Kasumi-1 (cell line): ENCODE measurements at regions not wholly inside any gene's neighbourhood (a gene's known extent, or its start where the extent isn't known, plus 50 kb on each side); places are given as distances from the start of the nearest gene placed in this dataset.

Experiments
- DNase-seq, 2 experiments: peaks; one replicate each; lab custom pipeline; 2025; lab: John Stamatoyannopoulos, UW

DNA sequence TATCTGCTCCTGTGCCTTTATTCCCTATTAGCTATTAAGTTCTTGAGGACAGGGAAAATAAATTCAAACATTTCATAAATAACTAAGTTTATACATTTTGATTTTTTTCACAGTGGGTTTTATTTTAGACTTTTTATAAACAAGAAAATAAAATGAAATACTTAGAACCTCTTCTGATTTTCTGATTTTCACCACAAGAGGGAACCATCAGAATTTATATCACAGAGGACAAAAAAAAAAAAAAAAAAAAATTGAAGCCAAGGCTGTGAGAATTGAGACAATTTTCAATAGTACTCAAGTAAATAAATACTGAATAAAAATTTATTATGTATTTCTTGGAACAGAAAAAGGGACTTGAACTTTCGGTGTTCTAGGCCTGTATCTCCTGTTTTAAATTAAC is 288.1 kb downstream of the SH3BGRL start:
- DNase-seq = peak; percentile 1 to 14

DNA sequence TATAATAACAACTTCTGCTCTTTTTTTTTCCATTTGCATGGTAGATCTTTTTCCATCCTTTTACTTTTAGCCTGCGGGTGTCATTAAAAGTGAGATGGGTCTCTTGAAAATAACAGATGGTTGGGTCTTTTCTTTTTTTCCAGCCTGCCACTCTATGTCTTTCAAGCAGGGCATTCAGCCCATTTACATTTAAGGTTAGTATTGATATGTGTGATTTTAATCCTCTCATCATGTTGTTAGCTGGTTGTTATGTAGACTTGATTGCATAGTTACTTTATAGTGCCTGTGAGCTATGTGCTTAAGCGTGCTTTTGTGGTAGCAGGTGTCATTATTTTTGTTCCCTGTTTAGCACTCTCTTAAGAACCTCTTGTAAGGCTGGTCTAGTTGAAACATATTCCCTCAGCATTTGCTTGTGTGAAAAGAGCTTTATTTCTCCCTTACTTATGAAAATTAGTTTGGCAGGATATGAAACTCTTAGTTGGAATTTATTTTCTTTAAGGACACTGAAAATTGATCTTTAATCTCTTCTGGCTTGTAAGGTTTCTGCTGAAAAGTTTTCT is 326.1 kb downstream of the SH3BGRL start:
- DNase-seq = no peak

DNA sequence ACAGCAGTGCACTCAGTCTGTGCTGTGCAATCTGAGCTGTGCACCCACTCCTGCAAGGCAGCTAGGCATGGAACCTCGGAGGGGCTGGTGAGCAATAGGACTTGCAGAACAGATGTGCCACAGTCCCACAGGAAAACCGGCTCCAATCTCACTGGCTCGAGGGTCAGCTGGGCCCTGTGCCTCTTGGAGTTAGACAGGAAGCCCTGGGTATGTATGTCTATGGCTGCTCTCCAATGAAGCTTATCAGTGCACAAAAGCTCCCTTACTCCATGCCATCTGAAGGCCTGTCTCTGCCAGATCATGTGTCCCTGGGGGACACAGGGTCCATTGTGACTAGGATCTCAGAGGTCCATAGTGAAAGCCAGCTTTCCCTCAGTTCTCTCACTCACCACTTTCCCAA is 335.8 kb downstream of the SH3BGRL start:
- DNase-seq = no peak

DNA sequence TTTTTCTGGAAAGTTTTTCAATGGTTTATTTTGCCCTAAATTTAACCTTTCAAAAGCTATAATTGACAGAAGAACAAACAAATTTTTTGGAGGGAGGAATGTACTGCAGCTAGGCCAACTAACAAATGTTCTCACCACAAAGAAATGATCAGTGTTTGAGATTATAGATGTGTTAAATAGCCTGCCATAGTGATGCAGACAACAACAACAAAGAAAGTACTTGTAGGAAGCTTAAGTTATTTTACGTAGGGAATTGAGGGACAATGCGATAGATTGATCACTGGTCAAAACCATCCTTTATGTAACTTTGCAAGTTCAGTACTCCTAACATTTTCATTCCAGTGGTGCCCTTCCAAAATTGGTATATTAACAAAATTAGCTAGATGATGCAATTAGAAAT is 340.4 kb downstream of the SH3BGRL start:
- DNase-seq = no peak

DNA sequence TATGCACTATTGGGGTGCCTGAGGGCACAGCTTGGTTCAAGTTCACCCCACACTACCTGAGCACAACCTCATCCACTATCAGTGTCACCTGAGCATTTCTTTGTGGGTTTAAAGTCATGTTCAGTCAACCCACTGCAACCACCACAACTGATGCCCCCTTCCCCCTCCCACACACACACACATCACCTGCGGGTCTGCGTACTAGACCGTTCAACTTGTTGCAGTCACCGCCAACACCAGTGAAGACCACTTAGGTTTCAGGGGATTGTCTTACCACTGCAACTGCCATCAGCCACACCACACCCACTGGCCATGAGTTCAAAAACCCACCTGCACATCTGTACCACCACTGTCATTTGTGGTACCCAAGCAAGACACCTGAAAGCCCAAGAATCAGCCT is 355.0 kb downstream of the SH3BGRL start:
- DNase-seq = no peak

DNA sequence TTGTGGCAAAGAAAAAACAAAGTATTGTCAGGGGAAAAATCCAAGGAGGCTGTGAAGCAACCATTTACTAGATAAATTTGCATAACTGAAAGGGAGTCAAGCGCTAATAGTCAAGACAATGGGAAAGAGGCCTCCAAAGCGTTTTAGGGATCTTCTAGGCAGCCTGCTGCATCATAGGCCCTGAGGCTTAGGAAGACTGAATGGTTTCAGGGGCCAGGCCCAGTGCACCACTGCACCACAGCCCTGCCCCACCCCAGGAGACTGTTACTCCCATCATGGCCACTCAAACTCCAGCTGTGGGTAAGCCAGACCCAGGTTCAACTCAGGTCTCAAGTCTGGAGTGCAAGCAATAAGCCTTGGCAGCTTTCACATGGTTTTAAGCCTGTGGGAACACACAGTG is 362.9 kb downstream of the SH3BGRL start:
- no peak for DNase-seq

DNA sequence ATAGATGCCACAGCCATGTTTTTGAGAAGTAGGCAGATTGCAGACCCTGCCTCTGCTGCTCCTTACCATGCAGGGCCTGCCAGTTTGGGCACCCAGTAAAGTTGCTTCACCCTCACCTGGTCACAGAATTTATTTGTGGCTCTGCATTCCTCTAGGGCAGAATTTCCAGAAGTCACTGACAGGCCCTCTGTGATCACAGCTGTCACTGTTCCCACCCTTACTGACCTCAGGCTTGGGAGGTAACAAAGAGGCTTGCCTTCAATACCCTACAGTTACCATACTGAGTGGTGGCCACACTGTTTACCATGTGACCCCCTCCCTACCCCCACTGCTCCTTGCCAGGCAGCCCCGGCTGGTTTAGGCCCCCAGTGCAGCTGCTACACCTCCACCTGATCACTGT is 375.1 kb downstream of the SH3BGRL start:
- no peak for DNase-seq

DNA sequence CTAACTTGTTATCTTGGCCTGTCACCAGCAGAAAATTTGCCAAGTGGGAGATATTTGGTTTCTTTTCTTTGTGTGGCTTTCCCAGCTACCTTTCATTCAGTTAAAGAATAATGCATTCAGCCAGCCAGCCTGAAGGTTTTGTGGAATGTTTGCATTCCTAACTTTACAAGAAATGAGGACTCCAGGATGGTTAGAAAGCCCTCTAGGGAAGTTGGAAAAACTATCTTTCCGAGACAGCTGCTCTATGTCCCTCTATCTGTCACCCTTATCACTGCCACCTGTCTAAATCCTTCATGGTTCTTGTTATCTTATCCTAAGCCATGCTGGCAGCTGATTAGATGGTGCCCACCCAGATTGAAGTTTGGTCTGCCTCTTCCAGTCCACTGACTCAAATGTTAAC is 384.2 kb downstream of the SH3BGRL start:
- DNase-seq = no peak

DNA sequence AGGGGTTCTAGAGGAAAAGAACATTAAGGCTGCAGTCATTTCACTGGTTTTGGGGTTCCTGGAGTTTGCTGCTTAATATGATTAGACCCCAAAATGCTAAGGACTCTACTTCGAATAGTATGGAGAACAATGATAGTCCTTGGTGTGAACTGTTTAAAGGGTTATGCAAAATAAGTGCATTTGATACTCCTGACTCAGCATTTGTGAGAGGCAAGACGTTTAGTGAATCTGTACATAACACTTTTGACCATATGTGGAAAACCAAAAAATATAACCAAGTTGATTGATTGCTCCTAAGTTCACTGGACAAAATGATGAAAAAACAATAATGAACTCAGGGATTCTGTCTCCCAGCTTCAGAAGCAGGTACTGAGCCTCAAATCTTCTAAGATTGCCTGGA is 414.1 kb downstream of the SH3BGRL start:
- DNase-seq = no peak

DNA sequence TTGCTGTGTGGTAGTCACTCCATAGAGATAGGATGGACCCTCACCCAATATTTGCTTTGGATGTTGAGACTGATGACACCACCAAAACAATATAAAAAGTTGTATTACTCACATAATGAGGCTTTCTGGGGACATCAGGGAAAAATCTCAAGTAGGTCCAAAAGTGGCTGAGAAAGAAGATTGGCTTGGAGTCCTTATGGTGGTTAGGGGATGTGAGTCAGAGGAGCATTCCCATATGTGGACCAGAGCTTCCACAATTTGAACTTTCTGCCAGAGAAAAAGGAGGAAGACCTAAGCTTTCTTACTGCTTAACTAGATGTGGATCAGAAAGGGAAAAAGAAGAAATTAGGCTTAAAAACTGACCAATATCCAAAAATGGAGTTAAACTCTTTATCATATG is 460.5 kb downstream of the SH3BGRL start:
- DNase-seq = no peak

DNA sequence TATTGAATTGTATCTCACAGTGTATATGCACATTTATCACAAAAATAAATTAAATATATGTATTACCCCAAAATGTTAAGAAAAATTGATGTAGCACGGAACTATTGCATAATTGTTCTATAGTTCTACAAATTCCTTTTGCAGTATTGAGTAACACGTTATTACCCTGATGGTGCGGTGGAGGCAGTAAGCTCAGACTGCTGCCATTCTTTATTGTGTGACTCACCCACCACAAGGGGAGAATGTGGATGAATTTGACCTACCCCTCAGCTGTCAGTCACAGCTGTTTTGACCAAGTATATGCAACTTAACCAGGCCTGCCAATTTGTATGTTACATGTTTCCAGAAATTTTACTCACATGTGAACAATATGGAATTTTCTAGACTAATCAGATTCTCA is 506.6 kb downstream of the SH3BGRL start:
- DNase-seq = peak; percentile 1 to 5

DNA sequence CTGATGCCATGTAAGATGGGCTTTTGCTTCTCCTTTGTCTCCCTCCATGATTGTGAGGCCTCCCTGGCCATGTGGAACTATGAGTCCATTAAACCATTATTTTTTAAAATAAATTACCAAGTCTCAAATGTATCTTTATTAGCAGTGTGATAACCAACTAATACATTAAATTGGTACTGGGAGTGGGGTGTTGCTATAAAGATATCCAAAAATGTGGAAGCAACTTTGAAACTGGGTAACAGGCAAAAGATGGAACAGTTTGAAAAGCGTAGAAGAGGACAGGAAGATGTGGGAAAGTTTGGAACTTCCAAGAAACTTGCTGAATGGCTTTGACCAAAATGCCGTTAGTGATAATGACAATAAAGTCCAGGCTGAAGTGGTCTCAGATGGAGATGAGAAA is 526.7 kb downstream of the SH3BGRL start:
- no peak for DNase-seq

DNA sequence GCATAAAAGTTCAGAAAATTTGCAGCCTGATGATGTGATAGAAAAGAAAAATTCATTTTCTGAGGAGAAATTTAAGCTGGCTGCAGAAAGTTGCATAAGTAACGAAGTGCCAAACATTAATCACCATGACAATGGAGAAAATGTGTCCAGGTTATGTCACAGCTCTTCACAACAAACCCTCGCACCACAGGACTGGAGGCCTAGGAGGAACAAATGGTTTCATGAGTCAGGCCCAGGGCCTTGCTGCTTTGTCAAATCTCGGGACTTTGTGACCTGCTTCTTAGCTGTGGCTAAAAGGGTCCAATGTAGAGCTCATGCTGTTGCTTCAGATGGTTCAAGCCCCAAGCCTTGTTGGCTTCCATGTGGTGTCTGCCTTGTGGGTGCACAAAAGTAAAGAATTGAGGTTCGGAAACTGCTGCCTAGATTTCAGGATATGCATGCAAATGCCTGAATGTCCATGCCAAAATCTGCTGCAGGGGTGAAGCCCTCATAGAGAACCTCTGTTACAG is 527.4 kb downstream of the SH3BGRL start:
- DNase-seq = no peak

DNA sequence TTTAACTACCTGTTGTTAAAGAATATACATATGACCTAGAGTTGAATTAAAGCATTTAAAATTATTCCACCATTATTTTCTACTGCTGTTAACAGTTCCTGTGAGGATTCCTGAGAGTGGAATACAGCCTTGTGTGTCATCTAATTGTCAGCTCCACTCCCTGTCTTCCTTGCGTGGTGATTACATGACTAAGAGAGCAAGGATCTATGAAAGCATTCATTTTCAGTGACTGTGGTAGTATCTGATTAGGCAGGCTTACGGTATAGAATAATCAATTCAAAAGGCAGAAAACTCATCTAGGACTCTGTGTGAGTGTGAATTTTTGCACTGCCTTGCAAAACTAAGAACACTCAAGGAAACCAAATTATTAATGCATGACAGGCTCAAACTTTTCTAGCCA is 577.8 kb downstream of the SH3BGRL start:
- no peak for DNase-seq

DNA sequence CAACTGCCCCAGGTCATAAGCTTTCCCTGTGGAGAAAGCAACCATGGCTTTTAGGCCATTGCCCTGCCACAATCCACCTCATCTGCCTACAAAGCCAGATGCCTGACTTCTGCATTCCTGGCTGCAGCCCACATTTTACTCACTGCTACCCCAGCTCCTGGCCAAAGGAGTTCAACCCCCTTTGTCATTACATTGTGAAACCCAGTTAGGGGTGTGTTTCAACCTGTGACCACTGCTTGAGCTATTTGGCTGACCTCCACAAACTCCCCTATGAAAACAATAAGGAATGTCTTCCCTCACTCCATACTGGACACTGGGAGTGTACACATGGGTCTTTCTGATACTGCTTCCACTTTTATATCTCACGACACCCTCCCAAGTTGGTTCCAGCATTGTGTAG is 589.2 kb downstream of the SH3BGRL start:
- no peak for DNase-seq
